Kidney (tissue), 13 donors: ENCODE measurements at regions not wholly inside any gene's neighbourhood (a gene's known extent, or its start where the extent isn't known, plus 50 kb on each side); places are given as distances from the start of the nearest gene placed in this dataset.

Source experiments
- DNase-seq, 5 donors: peaks; one replicate each; pipeline ENCODE4 v3.0.0-alpha.2; 2013 to 2020
- FAIRE-seq: peaks from 2 replicates; lab custom pipeline; 2012; peaks lifted over from hg19 to GRCh38; lab: Jason Lieb, UNC
- H3K27ac ChIP-seq, 2 donors: one replicate each; pipeline ENCODE4 v1.7.0; 2013; ENCODE audit warnings: low read depth in 2 of 2, low read length in 2 of 2, inconsistent platforms in 1 of 2
- H3K27me3 ChIP-seq: one replicate; pipeline ENCODE4 v1.7.1; 2013; ENCODE audit warnings: low read length, inconsistent platforms; ENCODE audit not compliant: control insufficient read depth, insufficient read depth
- H3K36me3 ChIP-seq, 3 donors: one replicate each; pipeline versions ENCODE4 v1.7.0 to v1.7.1; 2013; ENCODE audit warnings: low read length in 3 of 3, control low read depth in 1 of 3, inconsistent platforms in 1 of 3; ENCODE audit not compliant: insufficient read depth in 3 of 3, control insufficient read depth in 2 of 3
- H3K4me1 ChIP-seq, 3 donors: one replicate each; pipeline versions ENCODE4 v1.7.0 to v1.7.1; 2013; ENCODE audit warnings: low read length in 3 of 3, inconsistent platforms in 1 of 3, low read depth in 1 of 3; ENCODE audit not compliant: control insufficient read depth in 2 of 3, insufficient read depth in 2 of 3
- H3K4me3 ChIP-seq, 3 donors: one replicate each; pipeline versions ENCODE4 v1.7.0 to v1.8.1; 2013; ENCODE audit warnings: low read length in 3 of 3, control low read depth in 1 of 3, inconsistent platforms in 1 of 3
- H3K9ac ChIP-seq, 3 donors: one replicate each; pipeline versions ENCODE4 v1.7.0 to v1.7.1; 2013; ENCODE audit warnings: low read length in 3 of 3, control low read depth in 1 of 3, inconsistent platforms in 1 of 3
- H3K9me3 ChIP-seq, 3 donors: one replicate each; pipeline versions ENCODE4 v1.7.0 to v1.7.1; 2013; ENCODE audit warnings: low read length in 3 of 3, control low read depth in 1 of 3, inconsistent platforms in 1 of 3; ENCODE audit not compliant: control insufficient read depth in 2 of 3, insufficient read depth in 1 of 3
- intact Hi-C: fragments of 100-400 bp; cut with DNase I; formaldehyde crosslinking; loops from one replicate; pipeline ENCODE4 v1.11.1; 2022
- TF ChIP-seq, protein P1 (sequence below): IDR thresholded peaks from 3 replicates; pipeline ENCODE4 v1.5.1; 2012; ENCODE audit warnings: mild to moderate bottlenecking, moderate library complexity, borderline replicate concordance; ENCODE audit not compliant: insufficient read depth; ENCODE audit errors: extremely low read depth
- donor health status: control.
- donor health status: control.
- donor health status: control.
- donor health status: control.
- donor health status: control.
- donor health status: DM: yes; HTN: yes; CAD: no.
- donor health status: Normal renal cell carcinoma (clear cell type).

DNA sequence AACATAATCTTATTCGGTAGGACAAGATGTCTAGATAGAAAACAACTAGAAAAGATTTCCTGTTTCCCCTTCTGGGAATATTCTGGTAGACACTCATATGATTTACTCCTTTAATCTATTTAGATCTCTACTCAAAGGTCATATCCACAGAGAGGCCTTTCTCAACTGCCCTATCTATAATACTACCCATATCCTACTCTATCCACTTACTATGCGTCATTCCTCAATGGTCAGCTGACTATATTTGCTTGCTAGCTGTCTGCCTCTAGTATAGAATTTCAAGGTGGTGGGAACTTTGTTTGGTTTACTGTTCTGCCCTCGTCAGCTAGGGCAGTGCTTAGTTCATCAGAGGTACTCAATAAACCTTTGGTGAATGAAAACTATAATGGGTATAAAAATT, 157.8 kb upstream of the PKP2 start:
- H3K9me3 ChIP-seq = no peaks in the 10 kb centered on the region
- intact Hi-C loops = no loop called here

DNA sequence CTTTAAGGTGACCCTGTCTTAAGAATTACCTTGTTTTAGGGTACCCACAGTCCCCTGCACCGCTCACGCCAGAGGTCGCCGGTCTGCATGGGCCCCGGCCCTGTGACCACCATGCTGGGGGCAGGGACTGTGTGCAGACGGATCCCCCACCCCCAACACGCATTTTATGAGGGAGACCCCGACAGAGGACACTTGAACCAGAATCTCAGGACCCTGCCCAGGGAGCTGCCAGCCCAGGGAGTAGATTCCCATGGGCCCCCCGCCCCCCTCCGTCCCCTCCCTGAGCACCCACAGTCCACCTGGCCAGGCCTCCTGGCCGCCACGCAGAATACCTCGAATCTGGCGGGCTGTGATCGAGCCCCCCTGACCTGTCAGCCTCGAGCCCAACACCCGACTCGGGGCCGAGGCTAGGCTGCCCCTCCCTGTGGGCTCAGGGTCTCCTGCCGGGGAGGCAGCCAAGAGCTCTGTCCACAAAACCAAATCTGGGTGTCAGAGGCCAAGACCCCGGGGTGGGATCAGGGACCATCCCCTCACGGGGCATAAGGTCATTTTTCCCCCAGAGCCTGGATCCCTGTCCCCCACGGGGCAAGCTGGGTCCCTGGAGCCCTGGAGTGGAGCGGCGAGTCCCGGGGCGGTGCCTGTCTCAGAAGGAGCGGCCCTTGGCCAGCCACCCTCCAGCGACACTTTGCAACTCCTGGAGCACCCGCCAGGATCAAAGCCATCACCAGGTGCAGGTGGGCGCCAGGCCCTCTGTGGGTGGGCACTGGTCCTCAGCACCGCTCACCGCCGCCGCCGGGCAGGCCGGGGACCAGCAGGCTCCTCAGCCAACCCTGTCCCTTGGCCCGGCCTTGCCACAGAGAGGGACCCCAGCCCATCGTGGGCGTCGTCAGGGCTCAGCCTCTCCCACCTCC, 155.8 kb upstream of the PKP2 start:
- FAIRE-seq = no peak
- peak in 1 of 5 donors; percentile 69 for DNase-seq

More for the DNA sequence above, 157.8 kb upstream of the PKP2 start:
- no peaks in the 10 kb centered on the region for H3K27me3 ChIP-seq
- DNase-seq (no peak), FAIRE-seq (no peak)
- no peak overlapping the region for H3K4me3 ChIP-seq
- H3K36me3 ChIP-seq = no peaks in the 10 kb centered on the region
- H3K27ac ChIP-seq = no peak overlapping the region
- H3K4me1 ChIP-seq = no peaks in the 10 kb centered on the region
- H3K9ac ChIP-seq = no peak overlapping the region
- TF ChIP-seq, protein P1, sequence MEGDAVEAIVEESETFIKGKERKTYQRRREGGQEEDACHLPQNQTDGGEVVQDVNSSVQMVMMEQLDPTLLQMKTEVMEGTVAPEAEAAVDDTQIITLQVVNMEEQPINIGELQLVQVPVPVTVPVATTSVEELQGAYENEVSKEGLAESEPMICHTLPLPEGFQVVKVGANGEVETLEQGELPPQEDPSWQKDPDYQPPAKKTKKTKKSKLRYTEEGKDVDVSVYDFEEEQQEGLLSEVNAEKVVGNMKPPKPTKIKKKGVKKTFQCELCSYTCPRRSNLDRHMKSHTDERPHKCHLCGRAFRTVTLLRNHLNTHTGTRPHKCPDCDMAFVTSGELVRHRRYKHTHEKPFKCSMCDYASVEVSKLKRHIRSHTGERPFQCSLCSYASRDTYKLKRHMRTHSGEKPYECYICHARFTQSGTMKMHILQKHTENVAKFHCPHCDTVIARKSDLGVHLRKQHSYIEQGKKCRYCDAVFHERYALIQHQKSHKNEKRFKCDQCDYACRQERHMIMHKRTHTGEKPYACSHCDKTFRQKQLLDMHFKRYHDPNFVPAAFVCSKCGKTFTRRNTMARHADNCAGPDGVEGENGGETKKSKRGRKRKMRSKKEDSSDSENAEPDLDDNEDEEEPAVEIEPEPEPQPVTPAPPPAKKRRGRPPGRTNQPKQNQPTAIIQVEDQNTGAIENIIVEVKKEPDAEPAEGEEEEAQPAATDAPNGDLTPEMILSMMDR = no peak

DNA sequence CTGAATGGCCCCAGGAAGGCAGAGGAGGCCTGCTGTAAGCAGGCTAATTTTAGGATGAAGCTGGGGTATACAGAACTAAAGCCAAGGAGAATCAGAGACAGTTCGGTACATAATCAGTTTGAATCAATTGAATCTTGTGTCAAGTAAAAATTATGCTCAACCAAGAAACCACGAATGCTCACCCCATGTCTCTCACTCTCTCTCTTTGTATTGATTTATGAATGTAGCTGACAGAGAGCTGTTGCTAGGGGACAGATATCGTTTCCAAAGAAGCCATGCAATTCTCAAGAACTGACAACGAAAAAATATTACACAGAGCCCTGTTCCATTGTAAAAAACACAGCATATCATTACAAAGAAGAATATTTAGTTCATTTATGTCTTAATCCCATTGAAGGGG, 151.1 kb upstream of the PKP2 start:
- Histone ChIP-seq H3K27me3 (no peaks in the 10 kb centered on the region), H3K9me3 (no peaks in the 10 kb centered on the region), H3K4me3 (no peak overlapping the region), H3K9ac (no peak overlapping the region), H3K4me1 (no peaks in the 10 kb centered on the region), H3K36me3 (no peaks in the 10 kb centered on the region), H3K27ac (no peak overlapping the region)
- DNase-seq (no peak), FAIRE-seq (no peak)
- intact Hi-C loops = no loop called here
- TF ChIP-seq, protein P1 = no peak

More for the DNA sequence above, 155.8 kb upstream of the PKP2 start:
- Histone ChIP-seq H3K36me3 (no peaks in the 10 kb centered on the region), H3K9me3 (no peaks in the 10 kb centered on the region), H3K9ac (no peak overlapping the region), H3K27me3 (no peaks in the 10 kb centered on the region), H3K27ac (no peak overlapping the region), H3K4me3 (no peak overlapping the region), H3K4me1 (no peaks in the 10 kb centered on the region)
- intact Hi-C loops = no loop called here
- TF ChIP-seq, protein P1 = no peak
